NCI-H345 treated with DMSO at 0.1 percent for 48 hours (cell line): ENCODE measurements at regions not wholly inside any gene's neighbourhood (a gene's known extent, or its start where the extent isn't known, plus 50 kb on each side); places are given as distances from the start of the nearest gene placed in this dataset.
"Not testable (repeated sequence)": the region's sequence is repeated elsewhere in the genome, so short reads cannot be mapped to it uniquely, and the experiment has no call there.

Experiments used
- DNase-seq: peaks from one replicate; lab custom pipeline; 2025; ENCODE audit not compliant: unreplicated experiment; lab: John Stamatoyannopoulos, UW

DNA sequence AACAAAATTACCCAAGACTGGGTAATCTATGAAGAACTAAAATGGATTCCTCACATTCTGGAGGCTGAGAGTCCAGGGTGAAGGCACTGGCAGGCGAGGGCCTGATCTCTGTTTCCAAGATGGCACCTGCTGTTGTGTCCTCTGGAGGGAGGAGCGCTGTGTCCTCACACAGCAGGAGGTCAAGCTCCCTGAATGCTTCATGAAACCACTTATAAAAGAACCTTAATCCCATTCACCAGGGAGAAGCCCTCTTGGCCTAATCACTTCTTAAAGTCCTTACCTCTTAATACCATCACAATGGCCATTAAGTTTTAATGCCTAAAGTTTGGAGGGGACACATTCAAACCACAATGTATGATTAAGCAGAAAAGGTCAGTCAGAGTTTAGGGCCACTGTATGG is 172.4 kb downstream of the EMP1 start:
- DNase-seq = peak; percentile 67

DNA sequence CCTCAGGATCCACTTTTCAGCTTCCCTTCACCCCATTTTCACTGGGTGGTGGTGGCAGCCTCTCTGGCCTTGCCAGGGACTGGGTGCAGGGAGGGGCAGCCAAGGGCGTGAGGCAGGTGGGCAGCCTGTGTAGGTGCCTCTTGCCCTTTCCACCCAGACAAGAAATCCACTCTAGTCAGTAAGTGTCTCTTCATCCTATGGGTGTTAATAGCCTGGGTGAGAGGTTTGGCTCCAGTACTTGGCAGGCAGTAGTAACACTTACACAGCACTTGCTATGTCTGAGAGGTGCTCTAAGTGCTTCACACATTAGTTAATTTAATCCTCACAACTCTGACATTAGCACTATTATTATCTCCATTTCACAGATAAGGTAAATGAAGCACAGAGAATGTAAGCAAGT is 171.9 kb downstream of the EMP1 start:
- DNase-seq = peak; percentile 21

DNA sequence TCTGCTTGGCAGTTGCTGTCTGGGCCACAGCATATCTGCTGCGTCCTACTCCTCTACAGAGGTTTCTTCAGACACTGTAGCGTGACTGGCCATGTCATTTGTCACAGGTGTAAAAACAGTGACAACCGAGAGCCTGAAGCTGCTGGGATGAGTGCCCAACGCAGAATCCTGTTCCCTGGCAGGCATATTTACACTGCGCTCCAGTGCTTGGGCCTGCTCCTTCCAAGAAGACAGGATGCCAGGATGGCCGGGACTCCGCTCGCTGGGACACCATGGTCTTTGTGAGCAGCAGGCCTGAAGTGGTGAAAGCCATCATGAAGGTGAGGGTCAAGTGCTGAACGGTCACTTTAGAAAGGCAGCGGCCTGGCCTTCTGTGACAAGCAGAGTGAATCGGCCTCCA is 171.4 kb downstream of the EMP1 start:
- peak; percentile 24 for DNase-seq

DNA sequence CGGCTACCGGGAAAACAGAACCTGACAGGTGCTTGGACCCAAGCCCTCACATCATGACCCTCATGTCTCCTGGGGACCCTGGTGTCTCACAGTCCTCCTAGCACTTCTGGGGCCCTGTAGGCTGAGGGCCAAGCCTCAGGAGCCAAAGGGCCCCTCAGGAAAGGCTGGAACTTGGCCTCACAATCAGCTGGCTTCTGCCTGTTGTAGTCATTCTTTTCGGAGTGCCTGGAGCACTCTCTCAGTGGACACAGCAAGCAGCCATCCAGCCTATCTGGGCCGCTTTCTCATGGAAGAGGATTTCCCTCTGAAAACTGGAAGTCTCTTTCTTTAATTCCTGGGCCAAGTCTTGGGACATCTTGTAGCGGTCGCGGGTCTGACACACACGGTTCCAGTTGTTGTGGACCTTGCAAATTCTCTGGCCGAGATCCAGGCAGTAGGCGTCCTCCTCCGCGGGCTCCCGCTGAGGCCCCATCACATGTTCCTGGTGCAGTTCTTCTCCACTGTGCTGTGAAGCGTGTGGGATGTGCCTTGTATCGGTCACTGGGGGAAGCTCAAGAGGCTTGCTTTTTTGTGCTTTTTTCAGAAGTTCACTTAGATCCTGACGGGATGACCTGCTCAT is 169.3 kb downstream of the EMP1 start:
- DNase-seq = no peak

DNA sequence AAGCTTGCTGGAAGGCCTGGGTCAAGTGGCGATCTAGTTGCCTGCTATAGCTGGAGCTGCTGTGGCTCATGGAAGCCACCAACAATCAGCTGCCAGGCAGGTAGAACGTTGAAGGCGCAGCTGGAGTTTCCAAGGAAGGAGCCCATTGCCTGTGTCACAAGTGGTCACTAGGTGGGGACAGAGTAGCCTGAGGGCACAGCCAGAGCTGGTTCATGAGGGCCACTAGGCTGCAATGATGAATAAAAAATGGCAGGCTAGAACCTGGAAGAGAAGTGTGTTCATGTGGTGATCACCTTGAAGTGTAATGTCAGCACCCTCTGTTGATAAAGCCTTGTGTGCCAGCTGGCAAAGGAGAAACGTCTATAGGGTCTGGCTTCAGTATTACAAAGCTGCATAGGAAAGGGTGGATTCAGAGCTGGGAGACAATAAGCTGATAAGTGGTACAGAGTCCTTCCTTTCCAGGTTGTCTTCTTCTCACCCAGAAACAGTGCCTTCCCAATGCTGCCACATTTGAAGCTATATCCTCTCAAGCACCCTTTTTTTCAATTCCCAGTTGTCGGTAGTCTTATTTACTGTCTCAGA is 165.8 kb downstream of the EMP1 start:
- DNase-seq = no peak

DNA sequence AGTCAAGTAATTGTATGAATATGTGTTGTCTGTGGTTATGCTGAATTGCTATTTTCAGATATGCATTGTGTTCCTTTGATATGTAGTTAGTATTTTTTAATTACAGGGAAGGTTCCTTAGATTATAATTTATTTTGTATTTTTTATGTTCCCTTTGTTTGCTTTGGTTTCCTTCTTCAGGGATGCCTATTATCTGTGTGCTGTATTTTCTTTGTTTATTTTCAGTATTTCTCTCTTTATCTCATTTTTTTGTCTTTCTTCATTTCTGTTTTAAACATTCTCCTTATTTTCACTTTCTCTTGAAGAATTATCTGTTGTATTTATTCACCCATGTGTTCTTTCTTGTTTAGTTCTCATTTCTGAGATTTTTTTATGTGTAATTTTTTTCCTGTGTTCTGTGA is 163.1 kb downstream of the EMP1 start:
- no peak for DNase-seq

DNA sequence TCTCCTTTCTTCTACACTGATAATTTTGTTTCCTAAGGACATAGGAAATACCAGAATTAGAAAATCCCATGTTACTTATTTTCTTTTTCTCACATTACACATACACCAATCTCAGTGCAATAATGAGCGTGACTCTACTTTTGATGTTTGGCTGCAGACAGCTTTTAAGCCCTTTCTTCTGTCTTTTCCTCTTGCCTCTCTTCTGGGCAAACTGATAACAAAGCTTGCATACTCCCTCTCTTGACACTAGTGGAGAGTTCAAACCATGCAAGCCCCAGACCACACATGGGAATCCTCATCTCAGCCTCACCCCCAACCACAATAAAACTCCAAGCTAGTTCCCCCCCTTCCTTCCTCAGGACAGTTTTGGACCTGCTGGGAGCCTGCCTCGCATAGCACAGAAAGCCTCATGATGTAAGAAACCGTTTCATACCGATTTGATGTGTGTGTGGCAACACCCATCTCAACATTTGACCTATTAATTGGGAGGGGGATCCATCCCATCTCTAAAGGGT is 161.9 kb downstream of the EMP1 start:
- no peak for DNase-seq

DNA sequence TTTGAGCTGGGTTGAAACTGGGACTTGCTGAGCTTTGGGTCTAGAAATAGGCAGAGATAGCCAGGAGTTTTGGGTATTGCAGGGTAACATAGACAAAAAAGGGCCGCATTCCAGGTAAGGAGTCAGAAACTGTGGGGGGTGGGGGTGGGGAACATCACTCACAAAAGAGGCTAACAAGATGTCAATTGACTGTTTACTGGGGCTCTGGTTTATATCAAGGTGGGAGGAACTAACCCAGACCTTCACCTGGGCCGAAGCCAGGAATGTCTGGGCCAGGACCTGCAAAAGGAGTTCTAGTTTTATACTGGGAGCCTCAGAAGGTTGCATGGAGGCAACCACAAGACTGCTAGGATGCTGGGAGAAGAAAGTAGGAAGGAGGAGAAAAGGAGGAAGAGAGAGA is 154.4 kb downstream of the EMP1 start:
- DNase-seq = no peak

DNA sequence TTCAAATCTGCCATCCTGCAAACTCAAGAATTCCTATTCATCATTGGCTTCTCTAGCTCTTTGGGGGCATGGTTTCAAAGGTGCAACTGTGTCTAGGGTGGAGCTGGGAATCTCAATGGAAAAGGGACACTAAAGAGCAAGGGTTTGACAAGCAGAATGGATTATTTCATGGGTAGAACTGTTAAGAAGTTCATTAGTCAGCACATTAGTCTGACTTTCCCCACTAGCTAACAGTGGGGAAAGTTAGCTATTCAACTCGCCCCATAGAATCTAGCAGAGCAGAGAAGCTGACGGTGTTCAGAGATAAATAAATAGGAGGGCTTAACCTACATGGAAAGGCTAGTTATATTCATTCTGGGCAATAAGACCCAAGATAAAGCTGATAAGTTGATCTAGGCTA is 153.9 kb downstream of the EMP1 start:
- DNase-seq = no peak

DNA sequence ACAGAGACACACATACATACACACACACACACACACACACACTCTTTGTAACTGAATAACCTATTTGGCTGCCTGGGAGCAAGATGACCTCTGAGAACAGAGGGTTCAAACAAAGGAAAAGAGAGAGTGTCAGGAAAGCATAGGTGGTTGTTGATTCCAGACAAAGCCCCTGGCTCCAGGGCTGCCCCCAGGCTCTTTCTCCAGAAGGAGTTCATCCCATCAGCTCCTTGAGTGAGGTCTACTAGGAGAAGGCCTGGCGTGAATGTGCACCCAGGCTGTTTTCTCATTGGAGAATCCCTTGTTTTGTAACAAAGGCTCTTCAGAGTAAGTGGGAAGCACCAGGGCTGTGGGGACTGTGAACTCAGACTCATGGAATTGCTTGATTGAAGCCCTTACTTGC is 151.9 kb downstream of the EMP1 start:
- DNase-seq = no peak

DNA sequence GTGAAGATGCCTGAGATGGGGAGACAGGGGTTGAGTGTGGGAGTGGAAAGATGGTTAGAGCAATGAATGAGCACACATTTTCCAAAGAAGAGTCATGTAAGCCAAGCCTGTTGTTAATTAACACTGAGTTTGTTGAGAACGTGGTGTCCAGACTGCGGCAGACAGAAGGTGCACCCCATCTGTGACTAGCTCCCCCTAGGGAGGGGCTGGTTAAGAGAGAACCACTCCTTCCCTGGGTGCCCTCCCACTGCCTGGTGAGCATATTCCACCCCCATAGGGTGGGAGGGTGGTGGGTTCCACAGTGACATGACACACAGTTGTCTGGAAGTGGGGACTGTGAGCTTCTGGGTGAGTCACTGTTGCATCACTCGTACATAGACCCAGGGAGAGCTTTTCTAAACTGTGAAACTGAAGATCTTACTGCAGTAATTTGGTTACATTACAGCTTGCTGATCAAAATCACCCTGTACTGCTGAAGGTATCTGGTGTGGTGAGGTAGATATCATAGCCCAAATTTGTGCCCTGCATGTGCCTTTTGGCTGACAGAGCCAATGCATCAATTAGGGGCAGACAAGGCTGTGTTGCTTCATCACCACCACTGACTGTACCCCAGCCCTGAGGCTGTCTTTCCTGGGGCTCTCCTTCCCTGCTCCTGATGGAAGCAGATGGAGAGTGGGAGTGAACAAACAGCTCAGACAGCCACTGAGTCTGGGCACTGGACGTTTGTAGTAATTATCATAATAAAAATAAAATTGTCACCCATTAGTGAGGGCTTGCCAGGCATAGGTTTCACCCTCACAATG is 150.9 kb downstream of the EMP1 start:
- no peak for DNase-seq

DNA sequence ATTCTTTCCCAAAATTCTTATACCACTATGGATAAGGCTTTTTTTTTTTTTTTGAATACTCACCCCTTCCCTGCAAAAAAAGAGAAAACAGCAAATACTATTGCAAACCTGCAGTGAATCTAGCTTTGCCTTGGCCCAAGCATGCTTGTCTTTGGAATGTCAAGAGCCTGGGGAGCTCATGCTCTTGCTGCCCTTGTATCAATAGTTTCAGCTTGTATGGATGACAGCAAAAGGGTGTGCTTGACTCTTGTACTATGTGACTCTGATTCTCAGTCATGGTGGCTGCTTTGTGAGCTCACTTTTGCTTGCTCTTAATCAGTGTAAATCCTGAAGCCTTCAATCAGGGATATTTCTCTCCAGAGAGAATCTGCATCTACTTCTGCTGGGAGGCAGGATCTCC is 149.2 kb downstream of the EMP1 start:
- DNase-seq = no peak

DNA sequence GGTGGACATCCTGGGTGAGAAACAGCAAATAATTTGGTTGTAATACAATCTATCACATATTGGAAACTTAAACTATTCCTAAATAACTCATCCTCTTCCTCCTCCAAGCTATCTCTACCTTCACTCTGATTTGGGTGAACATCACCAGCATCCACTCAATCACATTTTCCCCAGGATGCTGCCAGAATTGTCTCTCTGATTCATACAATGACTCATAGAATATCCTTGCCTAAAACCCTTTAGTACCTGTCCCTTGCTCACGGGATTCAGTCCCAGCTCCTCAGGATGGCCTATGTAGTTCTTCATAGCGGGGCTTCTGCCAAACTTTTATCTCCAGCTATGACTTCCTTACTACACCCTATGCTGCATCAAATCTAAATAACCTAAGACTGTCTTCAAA is 146.8 kb downstream of the EMP1 start:
- no peak for DNase-seq

DNA sequence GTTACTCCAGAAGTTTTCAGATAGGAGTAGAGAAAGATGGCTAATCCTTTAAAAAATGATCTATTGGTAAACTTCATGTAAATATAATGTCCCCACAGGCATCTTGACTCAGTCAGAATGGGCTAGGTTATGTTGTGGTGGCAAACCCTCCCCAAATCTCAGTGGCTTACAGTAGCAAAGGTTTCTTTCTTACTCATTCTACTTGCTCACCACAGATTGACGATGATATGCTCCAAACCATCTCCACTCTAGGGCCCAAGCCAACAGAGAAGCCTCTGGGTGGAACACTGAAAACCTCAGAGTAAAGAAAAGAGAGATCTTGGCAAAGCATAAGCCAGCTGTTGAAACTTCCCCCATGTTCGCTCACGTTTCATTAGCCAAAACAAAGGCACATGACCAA is 146.4 kb downstream of the EMP1 start:
- DNase-seq = no peak

DNA sequence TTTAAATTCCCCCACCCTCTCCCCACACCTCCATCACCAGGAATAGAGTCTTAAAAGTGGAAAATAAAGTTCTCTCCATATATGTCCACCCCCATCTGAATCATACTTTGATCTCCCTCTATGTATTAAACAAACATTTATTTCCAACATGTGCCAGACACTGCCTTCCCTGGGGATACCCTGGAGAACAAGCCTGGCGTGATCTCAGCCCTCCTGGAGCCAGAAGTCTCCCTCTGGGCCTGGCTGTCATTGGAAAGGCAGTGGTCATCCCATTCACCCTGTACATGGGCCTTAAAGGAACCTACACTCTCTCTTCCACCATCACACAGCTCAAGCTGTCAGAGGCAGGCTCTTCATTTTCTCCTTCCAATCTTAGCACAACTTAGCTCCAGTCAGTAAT is 143.6 kb downstream of the EMP1 start:
- no peak for DNase-seq

DNA sequence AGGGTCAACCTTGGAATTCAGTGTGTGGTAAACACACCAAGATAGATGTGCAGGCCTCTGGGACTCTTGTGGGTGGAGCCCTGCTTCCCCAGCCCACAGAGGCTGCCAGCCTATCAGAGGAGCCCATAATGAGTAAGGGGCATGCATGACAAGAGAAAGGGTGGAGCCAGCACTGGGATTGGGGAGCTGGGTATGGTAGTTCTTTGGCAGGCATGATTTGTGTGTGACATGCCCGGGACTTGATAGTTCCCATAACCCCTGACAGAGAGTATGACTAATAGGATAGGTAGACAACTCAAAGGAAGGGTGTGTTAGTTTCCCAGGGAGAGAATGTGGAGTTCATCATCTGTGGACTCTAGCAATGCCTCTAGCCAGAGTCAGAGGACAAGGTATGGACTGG is 143.0 kb downstream of the EMP1 start:
- no peak for DNase-seq

DNA sequence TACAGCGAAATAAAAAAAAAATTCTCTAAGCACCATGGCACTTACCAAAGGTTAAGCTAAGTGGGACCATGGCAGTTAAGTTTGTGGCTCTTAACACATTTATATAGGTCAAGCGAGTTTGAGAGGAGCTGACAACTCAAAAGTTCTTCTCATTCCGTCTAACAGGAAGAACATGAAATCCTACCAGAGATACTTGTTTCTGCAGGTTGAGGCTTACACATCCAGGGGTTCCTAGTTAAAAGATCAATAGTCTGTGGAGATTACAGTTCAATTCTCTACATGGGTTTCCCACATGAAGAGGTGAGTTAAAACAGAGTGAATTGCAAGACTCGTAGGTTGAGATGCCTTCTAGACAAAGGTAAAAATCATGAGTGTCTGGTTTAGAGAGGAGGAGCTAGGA is 142.6 kb downstream of the EMP1 start:
- no peak for DNase-seq

DNA sequence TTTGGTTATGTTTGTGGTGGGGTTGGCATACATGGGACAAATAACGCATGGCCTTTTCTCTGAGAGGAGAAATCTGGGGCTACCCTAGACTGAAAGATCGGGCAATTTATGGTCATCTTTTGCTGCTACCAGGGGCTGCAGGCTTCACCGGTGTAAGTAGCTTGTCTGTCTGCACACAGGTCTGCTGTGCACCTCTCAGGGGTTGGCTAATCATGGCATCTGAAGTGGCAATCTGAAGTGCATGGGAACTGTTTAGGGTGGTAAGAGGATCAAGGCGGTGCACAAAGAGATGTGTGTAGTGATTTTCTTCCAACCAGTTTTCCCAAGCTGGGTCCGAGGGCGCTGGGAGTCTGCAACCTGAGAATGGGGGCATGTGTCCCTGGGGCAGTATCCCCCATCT is 141.3 kb downstream of the EMP1 start:
- DNase-seq = no peak

DNA sequence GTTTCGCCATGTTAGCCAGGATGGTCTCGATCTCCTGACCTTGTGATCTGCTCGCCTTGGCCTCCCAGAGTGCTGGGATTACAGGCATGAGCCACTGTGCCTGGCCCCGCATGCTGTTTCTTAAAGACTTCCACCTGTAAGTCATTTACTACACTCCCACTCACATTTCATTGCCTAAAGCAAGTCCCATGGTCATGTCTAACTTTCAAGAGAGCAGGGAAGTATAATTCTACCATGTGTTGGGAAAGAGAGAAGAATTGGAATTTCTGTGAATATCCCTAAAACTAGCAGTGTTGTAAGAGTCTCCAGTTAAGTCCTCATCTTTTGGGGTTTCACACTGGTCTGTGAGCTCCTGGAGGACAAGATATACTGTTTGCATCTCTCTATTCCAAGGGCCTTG is 139.7 kb downstream of the EMP1 start:
- no peak for DNase-seq

DNA sequence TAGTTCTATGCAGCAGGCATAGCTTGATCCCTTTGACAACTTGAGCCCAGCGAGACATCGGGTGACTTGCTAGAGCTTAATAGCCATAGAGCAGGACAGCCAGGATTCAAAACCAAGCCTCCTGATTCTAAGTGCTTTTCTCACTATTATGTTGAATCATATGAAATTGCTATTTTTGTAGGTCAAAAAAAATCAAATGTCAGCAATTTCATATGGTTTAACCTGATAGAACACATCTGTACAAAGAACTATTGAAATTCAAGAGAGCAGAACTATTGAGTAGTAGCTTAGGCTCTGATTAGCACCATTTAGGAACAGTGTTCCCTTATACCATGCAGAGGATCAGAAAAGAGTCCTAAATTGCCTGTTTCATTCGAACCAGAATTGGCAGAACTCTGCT is 132.0 kb downstream of the EMP1 start:
- DNase-seq = no peak

DNA sequence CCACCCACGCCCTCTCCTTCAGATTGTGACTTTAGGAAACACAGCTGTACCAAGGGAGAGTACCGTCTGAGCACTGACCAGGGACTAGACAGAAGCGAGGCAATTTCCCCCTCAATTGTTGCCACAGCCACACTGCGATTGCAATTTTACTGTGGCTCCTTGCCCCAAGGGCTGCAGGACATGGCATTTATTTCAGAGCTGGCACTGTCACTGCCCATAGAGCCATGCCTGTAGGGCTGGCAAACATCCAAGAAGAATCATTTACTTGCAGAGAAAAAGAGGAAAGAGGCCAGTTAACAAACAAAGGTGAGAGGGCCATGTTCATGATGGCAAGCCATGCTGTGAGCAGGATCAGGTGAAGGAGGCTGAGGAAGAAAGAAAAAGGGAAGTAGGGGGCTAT is 129.6 kb downstream of the EMP1 start:
- no peak for DNase-seq

DNA sequence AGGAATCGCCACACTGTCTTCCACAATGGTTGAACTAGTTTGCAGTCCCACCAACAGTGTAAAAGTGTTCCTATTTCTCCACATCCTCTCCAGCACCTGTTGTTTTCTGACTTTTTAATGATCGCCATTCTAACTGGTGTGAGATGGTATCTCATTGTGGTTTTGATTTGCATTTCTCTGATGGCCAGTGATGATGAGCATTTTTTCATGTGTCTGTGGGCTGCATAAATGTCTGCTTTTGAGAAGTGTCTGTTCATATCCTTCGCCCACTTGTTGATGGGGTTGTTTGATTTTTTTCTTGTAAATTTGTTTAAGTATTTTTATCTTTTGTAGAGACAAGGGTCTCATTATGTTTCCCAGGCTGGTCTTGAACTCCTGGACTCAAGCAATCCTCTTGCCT is 128.5 kb downstream of the EMP1 start:
- DNase-seq = not testable (repeated sequence)
